ENCODE measurements at regions not wholly inside any gene's neighbourhood (a gene's known extent, or its start where the extent isn't known, plus 50 kb on each side); places are given as distances from the start of the nearest gene placed in this dataset.

- no peaks in the 10 kb centered on the region for H3K27me3 ChIP-seq
- no peaks in the 10 kb centered on the region for H3K4me1 ChIP-seq
- no peak for TF ChIP-seq POLR2A (IDR thresholded peaks at IDR 0.05)
- TF ChIP-seq, protein P1, sequence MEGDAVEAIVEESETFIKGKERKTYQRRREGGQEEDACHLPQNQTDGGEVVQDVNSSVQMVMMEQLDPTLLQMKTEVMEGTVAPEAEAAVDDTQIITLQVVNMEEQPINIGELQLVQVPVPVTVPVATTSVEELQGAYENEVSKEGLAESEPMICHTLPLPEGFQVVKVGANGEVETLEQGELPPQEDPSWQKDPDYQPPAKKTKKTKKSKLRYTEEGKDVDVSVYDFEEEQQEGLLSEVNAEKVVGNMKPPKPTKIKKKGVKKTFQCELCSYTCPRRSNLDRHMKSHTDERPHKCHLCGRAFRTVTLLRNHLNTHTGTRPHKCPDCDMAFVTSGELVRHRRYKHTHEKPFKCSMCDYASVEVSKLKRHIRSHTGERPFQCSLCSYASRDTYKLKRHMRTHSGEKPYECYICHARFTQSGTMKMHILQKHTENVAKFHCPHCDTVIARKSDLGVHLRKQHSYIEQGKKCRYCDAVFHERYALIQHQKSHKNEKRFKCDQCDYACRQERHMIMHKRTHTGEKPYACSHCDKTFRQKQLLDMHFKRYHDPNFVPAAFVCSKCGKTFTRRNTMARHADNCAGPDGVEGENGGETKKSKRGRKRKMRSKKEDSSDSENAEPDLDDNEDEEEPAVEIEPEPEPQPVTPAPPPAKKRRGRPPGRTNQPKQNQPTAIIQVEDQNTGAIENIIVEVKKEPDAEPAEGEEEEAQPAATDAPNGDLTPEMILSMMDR (IDR thresholded peaks at IDR 0.05): no peak
- no peaks in the 10 kb centered on the region for H3K36me3 ChIP-seq
- peaks cover 0 to 8% (median 0%) of the 10 kb centered on the region in 4 donors for H3K9me3 ChIP-seq
- no peak overlapping the region for H3K4me3 ChIP-seq
- no peak overlapping the region for H3K27ac ChIP-seq
- DNase-seq: no peak
These were observed 282.3 kb downstream of the DEPDC1B start for GRCh38 chr5:60417500-60418181.

DNA sequence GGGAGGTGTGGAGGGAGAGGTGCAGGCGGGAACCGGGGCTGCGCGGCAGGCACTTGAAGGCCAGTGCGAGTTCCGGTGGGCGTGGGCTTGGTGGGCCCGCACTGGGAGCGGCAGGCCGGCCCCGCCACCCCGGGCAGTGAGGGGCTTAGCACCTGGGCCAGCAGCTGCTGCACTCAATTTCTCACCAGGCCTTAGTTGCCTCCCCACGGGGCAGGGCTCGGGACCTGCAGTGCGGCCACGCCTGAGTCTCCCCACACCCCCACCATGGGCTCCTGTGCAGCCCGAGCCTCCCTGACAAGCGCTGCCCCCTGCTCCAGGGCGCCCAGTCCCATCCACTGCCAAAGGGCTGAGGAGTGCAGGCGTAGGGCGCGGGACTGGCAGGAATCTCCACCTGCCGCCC lies 284.5 kb downstream of the DEPDC1B start:
- no peak overlapping the region for H3K4me3 ChIP-seq
- no peaks in the 10 kb centered on the region for H3K36me3 ChIP-seq
- TF ChIP-seq POLR2A (IDR thresholded peaks at IDR 0.05): no peak
- TF ChIP-seq, protein P1 (IDR thresholded peaks at IDR 0.05): no peak
- H3K27me3 ChIP-seq: no peaks in the 10 kb centered on the region
- no peak overlapping the region for H3K27ac ChIP-seq
- H3K9me3 ChIP-seq: peaks cover 0 to under 1% (median 0%) of the 10 kb centered on the region in 4 donors
- H3K4me1 ChIP-seq: no peaks in the 10 kb centered on the region
- DNase-seq: no peak

DNA sequence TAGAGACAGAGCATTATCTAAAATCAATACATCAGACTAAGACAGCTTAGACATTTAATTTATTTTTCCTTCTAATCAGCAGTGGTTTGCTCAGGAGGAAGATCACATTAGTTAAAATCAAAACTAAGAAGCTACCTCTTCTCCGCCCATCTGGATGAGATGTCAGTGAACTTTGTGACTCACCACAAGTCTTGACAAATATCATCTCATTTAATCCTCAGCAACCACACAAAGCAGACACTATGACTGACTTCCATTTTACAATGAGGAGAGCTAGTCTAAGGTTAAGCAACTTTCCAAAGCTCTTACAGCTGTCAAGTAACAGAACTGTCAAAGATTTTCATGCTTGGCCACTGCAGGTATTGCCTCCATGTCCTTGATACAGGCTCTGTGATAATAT lies 289.5 kb downstream of the DEPDC1B start:
- DNase-seq: no peak
- Histone ChIP-seq H3K4me3 (no peak overlapping the region), H3K27me3 (no peaks in the 10 kb centered on the region), H3K27ac (no peak overlapping the region), H3K4me1 (no peaks in the 10 kb centered on the region), H3K36me3 (no peaks in the 10 kb centered on the region), H3K9me3 (no peaks in the 10 kb centered on the region)
- TF ChIP-seq, protein P1 (IDR thresholded peaks at IDR 0.05): no peak
- no peak for TF ChIP-seq POLR2A (IDR thresholded peaks at IDR 0.05)

DNA sequence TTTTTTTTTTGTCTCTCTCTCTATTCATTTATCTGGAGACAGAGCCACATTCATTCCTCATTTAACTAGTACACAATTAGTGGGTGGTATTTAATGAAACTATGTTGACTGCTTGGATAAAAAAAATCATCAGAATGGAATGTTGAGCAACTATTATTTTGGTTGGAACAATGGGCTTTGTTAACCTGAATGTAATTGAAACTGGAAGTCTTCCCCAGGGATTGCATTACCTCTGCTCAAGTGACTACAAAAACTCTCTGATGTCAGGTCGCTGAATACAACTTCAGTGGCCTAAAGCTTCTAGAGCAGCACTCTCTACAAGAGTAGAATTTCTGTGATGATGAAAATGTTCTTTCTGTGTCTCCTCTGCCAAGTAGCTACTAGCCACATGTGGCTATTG lies 295.8 kb downstream of the DEPDC1B start:
- Histone ChIP-seq H3K9me3 (no peaks in the 10 kb centered on the region), H3K27me3 (no peaks in the 10 kb centered on the region), H3K4me1 (no peaks in the 10 kb centered on the region), H3K27ac (no peak overlapping the region), H3K36me3 (no peaks in the 10 kb centered on the region), H3K4me3 (no peak overlapping the region)
- TF ChIP-seq, protein P1 (IDR thresholded peaks at IDR 0.05): no peak
- TF ChIP-seq POLR2A (IDR thresholded peaks at IDR 0.05): no peak
- DNase-seq: no peak

- DNase-seq: no peak
- no peak for TF ChIP-seq POLR2A (IDR thresholded peaks at IDR 0.05)
- TF ChIP-seq, protein P1 (IDR thresholded peaks at IDR 0.05): no peak
- Histone ChIP-seq H3K27ac (no peak overlapping the region), H3K4me3 (no peak overlapping the region), H3K27me3 (no peaks in the 10 kb centered on the region), H3K9me3 (no peaks in the 10 kb centered on the region), H3K4me1 (no peaks in the 10 kb centered on the region), H3K36me3 (no peaks in the 10 kb centered on the region)
These were observed 296.5 kb downstream of the DEPDC1B start for GRCh38 chr5:60403343-60404006.
